ENCODE measurements at regions not wholly inside any gene's neighbourhood (a gene's known extent, or its start where the extent isn't known, plus 50 kb on each side); places are given as distances from the start of the nearest gene placed in this dataset.

DNA sequence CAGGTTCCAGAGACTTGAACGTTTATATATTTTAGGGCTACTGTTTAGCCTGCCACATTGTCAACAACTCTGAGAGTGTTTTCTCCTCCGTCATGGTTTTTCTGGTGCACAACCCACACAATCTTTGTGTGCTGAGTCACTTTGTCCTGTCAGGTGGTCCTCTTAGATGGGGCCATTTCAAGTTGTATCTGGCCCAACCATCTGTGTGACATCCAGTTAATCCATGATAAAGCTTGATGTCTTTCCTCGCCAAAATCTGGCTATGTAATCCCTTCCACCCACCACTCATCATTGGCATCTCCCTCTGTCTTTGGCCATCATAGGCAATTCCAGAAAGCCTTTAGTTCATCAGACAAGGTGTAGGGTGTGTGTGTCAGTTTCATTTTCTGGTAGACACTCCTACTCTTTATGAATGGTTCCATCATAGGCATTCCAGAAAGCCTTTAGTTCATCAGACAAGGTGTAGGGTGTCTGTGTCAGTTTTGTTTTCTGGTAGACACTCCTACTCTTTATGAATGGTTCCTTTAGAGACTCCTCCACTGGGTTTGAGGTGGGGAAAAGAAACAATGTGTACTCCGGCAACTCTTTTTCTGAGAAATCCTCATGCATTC lies 282.0 kb upstream of the ACTBL2 start:
- TF ChIP-seq, protein P1, sequence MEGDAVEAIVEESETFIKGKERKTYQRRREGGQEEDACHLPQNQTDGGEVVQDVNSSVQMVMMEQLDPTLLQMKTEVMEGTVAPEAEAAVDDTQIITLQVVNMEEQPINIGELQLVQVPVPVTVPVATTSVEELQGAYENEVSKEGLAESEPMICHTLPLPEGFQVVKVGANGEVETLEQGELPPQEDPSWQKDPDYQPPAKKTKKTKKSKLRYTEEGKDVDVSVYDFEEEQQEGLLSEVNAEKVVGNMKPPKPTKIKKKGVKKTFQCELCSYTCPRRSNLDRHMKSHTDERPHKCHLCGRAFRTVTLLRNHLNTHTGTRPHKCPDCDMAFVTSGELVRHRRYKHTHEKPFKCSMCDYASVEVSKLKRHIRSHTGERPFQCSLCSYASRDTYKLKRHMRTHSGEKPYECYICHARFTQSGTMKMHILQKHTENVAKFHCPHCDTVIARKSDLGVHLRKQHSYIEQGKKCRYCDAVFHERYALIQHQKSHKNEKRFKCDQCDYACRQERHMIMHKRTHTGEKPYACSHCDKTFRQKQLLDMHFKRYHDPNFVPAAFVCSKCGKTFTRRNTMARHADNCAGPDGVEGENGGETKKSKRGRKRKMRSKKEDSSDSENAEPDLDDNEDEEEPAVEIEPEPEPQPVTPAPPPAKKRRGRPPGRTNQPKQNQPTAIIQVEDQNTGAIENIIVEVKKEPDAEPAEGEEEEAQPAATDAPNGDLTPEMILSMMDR (IDR thresholded peaks at IDR 0.05) = no peak
- no peak for TF ChIP-seq POLR2A (IDR thresholded peaks at IDR 0.05)

Measured in lower leg skin (tissue), 3 donors.